ENCODE measurements at regions not wholly inside any gene's neighbourhood (a gene's known extent, or its start where the extent isn't known, plus 50 kb on each side); places are given as distances from the start of the nearest gene placed in this dataset.

DNA sequence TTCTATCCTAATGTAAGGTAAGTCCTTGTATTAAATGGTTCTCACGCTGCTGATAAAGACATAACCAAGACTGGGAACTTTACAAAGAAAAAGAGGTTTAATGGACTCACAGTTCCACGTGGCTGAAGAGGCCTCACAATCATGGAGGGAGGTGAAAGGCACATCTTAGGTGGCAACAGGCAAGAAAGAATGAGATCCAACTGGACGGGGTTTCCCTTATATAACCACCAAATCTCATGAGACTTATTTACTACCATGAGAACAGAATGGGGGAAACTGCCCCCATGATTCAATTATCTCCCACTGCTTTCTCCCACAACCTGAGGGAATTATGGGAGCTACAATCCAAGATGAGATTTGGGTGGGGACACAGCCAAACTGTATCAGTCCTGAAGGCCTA, 136.6 kb downstream of the HTR1B start:
- Histone ChIP-seq H3K27ac (replicated peaks) (no peak overlapping the region), H3K4me1 (no peaks in the 10 kb centered on the region), H3K4me3 (no peak overlapping the region), H3K36me3 (no peaks in the 10 kb centered on the region), H3K27me3 (ENCODE audit: low read depth) (no peaks in the 10 kb centered on the region), H3K9me3 (replicated peaks) (peaks cover 2% of the 10 kb centered on the region)
- intact Hi-C loops (cut with micrococcal nuclease) = no loop called here
- DNase-seq = no peak
- TF ChIP-seq, protein P1, sequence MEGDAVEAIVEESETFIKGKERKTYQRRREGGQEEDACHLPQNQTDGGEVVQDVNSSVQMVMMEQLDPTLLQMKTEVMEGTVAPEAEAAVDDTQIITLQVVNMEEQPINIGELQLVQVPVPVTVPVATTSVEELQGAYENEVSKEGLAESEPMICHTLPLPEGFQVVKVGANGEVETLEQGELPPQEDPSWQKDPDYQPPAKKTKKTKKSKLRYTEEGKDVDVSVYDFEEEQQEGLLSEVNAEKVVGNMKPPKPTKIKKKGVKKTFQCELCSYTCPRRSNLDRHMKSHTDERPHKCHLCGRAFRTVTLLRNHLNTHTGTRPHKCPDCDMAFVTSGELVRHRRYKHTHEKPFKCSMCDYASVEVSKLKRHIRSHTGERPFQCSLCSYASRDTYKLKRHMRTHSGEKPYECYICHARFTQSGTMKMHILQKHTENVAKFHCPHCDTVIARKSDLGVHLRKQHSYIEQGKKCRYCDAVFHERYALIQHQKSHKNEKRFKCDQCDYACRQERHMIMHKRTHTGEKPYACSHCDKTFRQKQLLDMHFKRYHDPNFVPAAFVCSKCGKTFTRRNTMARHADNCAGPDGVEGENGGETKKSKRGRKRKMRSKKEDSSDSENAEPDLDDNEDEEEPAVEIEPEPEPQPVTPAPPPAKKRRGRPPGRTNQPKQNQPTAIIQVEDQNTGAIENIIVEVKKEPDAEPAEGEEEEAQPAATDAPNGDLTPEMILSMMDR (IDR thresholded peaks at IDR 0.05; ENCODE audit: borderline replicate concordance) = no peak

DNA sequence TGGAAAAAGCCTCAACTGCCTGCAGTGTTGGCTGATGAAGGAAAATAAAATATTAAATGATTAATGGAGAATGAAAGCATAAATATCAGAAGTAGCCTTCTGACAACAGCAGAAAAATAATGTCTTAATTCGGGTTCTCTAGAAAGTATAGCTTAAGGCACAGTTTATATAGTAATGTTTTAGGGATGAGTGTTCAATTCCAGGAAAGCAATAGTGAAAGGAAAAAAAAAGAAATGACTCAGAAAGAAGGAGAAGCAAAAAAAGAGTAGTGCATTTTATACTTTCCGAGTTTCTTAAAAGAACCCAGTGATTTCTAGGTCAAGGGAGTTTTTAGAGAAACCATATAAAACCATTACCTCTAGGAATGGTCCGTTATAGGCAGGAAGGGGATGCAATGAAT, 137.3 kb downstream of the HTR1B start:
- H3K27me3 ChIP-seq (ENCODE audit: low read depth) = no peaks in the 10 kb centered on the region
- no peak overlapping the region for H3K27ac ChIP-seq (replicated peaks)
- no peaks in the 10 kb centered on the region for H3K4me1 ChIP-seq
- TF ChIP-seq, protein P1 (IDR thresholded peaks at IDR 0.05; ENCODE audit: borderline replicate concordance) = no peak
- intact Hi-C loops (cut with micrococcal nuclease) = no loop called here
- DNase-seq = no peak
- no peak overlapping the region for H3K4me3 ChIP-seq
- no peaks in the 10 kb centered on the region for H3K9me3 ChIP-seq (replicated peaks)
- H3K36me3 ChIP-seq = no peaks in the 10 kb centered on the region

DNA sequence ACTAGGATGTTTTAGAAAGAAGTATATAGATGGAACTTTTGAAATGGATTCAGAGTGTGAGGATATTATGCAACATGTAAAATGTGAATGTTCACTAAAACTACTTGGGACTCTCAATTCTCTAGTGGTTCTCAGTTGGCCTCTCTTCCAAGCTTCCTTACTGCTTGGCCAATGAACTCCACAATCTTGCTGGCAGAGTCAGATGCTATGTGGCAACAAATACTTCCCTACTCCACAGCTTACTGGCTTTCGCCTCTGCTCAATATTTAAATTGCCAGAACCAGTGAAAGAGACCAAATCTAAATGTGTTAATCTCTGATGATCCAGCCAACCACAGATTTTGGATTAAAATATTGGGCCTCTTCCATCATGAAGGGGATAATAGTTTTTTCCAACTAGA, 138.4 kb downstream of the HTR1B start:
- Histone ChIP-seq H3K27ac (replicated peaks) (peak overlapping the region; percentile 5), H3K4me3 (no peak overlapping the region), H3K36me3 (no peaks in the 10 kb centered on the region), H3K4me1 (no peaks in the 10 kb centered on the region), H3K9me3 (replicated peaks) (no peaks in the 10 kb centered on the region), H3K27me3 (ENCODE audit: low read depth) (no peaks in the 10 kb centered on the region)
- no peak for DNase-seq
- TF ChIP-seq, protein P1 (IDR thresholded peaks at IDR 0.05; ENCODE audit: borderline replicate concordance) = no peak
- intact Hi-C loops (cut with micrococcal nuclease) = no loop called here

DNA sequence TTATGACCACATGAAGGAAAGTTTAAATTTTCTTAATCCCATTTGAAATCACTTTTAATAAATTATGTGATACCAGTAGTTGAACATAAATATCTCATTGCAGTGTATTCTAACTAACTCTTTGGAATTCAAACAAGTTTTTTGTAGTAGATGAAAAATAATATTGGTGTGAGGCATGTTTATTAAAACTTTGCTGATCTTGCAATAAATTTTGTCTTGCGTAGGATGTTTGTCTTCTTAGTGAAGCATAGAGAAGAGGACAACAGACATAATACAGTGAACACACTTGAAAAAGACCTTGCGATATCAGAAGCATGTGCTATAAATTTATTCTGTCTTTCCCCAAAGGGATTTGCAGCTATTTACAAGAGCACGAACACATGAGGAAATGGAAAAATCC, 140.7 kb downstream of the HTR1B start:
- H3K36me3 ChIP-seq = no peaks in the 10 kb centered on the region
- H3K4me3 ChIP-seq = no peak overlapping the region
- H3K27ac ChIP-seq (replicated peaks) = no peak overlapping the region
- no peaks in the 10 kb centered on the region for H3K4me1 ChIP-seq
- H3K9me3 ChIP-seq (replicated peaks) = no peaks in the 10 kb centered on the region
- TF ChIP-seq, protein P1 (IDR thresholded peaks at IDR 0.05; ENCODE audit: borderline replicate concordance) = no peak
- no peaks in the 10 kb centered on the region for H3K27me3 ChIP-seq (ENCODE audit: low read depth)
- intact Hi-C loops (cut with micrococcal nuclease) = no loop called here
- DNase-seq = no peak

DNA sequence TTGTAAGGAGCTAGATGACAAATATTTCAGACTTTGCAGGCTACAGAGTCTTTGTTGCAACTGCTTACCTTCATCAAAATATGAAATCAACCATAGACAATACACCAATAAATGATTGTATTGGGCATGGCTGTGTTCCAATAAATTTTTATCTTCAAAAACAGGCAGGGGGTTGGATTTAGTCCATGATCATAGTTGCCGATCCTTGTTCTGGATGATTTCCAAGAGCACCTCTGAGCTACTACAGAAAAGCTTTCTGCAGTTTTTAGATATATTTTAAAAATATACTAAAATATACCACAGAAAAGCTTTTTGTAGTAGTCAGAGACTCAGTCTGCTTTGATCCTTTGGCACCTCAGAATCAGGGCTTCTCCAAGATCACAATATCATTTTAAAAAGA, 145.0 kb downstream of the HTR1B start:
- Histone ChIP-seq H3K27ac (replicated peaks) (no peak overlapping the region), H3K4me1 (no peaks in the 10 kb centered on the region), H3K27me3 (ENCODE audit: low read depth) (no peaks in the 10 kb centered on the region), H3K4me3 (no peak overlapping the region), H3K36me3 (no peaks in the 10 kb centered on the region), H3K9me3 (replicated peaks) (no peaks in the 10 kb centered on the region)
- TF ChIP-seq, protein P1 (IDR thresholded peaks at IDR 0.05; ENCODE audit: borderline replicate concordance) = no peak
- DNase-seq = no peak
- intact Hi-C loops (cut with micrococcal nuclease) = no loop called here

DNA sequence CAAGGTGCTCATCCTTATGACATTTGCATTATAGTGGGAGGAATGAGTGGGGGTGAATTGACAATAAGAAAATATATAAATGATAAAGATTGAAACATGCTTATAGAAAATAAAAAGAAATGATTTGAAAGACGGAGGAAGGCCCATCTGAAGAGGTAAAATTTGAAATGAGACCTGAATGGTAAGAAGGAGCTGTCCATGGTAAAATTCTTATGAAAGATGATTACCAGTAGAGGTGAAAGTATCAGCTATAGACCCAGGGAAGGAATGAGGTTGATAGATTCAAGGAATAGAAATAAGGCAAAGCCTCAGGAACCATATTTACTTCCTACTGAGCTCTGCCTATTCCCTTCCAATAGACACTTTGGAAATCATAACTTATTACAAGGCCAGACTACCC, 149.7 kb downstream of the HTR1B start:
- DNase-seq = no peak
- no peaks in the 10 kb centered on the region for H3K4me1 ChIP-seq
- no peak overlapping the region for H3K4me3 ChIP-seq
- H3K9me3 ChIP-seq (replicated peaks) = no peaks in the 10 kb centered on the region
- no peak overlapping the region for H3K27ac ChIP-seq (replicated peaks)
- intact Hi-C loops (cut with micrococcal nuclease) = no loop called here
- TF ChIP-seq, protein P1 (IDR thresholded peaks at IDR 0.05; ENCODE audit: borderline replicate concordance) = no peak
- H3K27me3 ChIP-seq (ENCODE audit: low read depth) = no peaks in the 10 kb centered on the region
- H3K36me3 ChIP-seq = no peaks in the 10 kb centered on the region
